Ishikawa (cell line): ENCODE measurements at regions not wholly inside any gene's neighbourhood (a gene's known extent, or its start where the extent isn't known, plus 50 kb on each side); places are given as distances from the start of the nearest gene placed in this dataset.

Experiments
- EP300 ChIP-seq: IDR thresholded peaks from 2 replicates; pipeline ENCODE4 v1.6.1; 2012; ENCODE audit warnings: borderline replicate concordance
- NFIC ChIP-seq: IDR thresholded peaks from 2 replicates; pipeline ENCODE4 v1.6.1; 2012
- TAF1 ChIP-seq: IDR thresholded peaks from 2 replicates; pipeline ENCODE4 v1.6.1; 2012; ENCODE audit warnings: low read depth, mild to moderate bottlenecking
- YY1 ChIP-seq: IDR thresholded peaks from 2 replicates; pipeline ENCODE4 v1.6.1; 2012; ENCODE audit warnings: low read depth

- TF ChIP-seq EP300 (no peak), TAF1 (no peak), YY1 (no peak), NFIC (no peak)
Measured at GRCh38 chr11:134574947-134575346, 162.9 kb upstream of the B3GAT1 start.
